H9 (cell line): ENCODE measurements at regions not wholly inside any gene's neighbourhood (a gene's known extent, or its start where the extent isn't known, plus 50 kb on each side); places are given as distances from the start of the nearest gene placed in this dataset.

Experiments
- DNase-seq: peaks from one replicate; pipeline ENCODE4 v3.0.0-alpha.2; 2017
- H2AFZ ChIP-seq: one replicate; pipeline ENCODE4 v1.6.1; 2013; ENCODE audit warnings: mild to moderate bottlenecking, low read length, control low read depth, moderate library complexity
- H2AK5ac ChIP-seq: 2 replicates; pipeline ENCODE4 v1.6.1; 2013; ENCODE audit warnings: low read length, control low read depth, mixed read lengths; ENCODE audit not compliant: insufficient read length
- H2BK120ac ChIP-seq: one replicate; pipeline ENCODE4 v1.6.1; 2013; ENCODE audit warnings: low read depth, mild to moderate bottlenecking, low read length, control low read depth, inconsistent platforms; ENCODE audit not compliant: poor library complexity, severe bottlenecking
- H2BK12ac ChIP-seq: 2 replicates; pipeline ENCODE4 v1.6.1; 2013; ENCODE audit warnings: low read length, control low read depth, mixed read lengths, low read depth; ENCODE audit not compliant: insufficient read length
- H2BK15ac ChIP-seq: 2 replicates; pipeline ENCODE4 v1.6.1; 2013; ENCODE audit warnings: low read depth, low read length, control low read depth
- H2BK20ac ChIP-seq: one replicate; pipeline ENCODE4 v1.6.1; 2013; ENCODE audit warnings: low read depth, mild to moderate bottlenecking, low read length, control low read depth, inconsistent platforms; ENCODE audit not compliant: poor library complexity, severe bottlenecking
- H2BK5ac ChIP-seq: 2 replicates; pipeline ENCODE4 v1.6.1; 2013; ENCODE audit warnings: low read length, control low read depth, mixed read lengths; ENCODE audit not compliant: insufficient read length
- H3K14ac ChIP-seq: 2 replicates; pipeline ENCODE4 v1.6.1; 2013; ENCODE audit warnings: low read length, control low read depth; ENCODE audit not compliant: insufficient read depth
- H3K18ac ChIP-seq: 2 replicates; pipeline ENCODE4 v1.6.1; 2013; ENCODE audit warnings: low read depth, mild to moderate bottlenecking, mixed read lengths, low read length, control low read depth; ENCODE audit not compliant: insufficient read length
- H3K23ac ChIP-seq: 2 replicates; pipeline ENCODE4 v1.6.1; 2013; ENCODE audit warnings: low read length, control low read depth, mixed read lengths, low read depth; ENCODE audit not compliant: insufficient read length
- H3K23me2 ChIP-seq: 2 replicates; pipeline ENCODE4 v1.6.1; 2013; ENCODE audit warnings: low read depth, mild to moderate bottlenecking, mixed read lengths, low read length, control low read depth; ENCODE audit not compliant: insufficient read length, poor library complexity, severe bottlenecking
- H3K27ac ChIP-seq: 2 replicates; pipeline ENCODE4 v1.5.1; 2013; ENCODE audit warnings: low read length, control low read depth, mixed read lengths, low read depth; ENCODE audit not compliant: insufficient read length
- H3K27me3 ChIP-seq: 2 replicates; pipeline ENCODE4 v1.6.1; 2013; ENCODE audit warnings: low read length, control low read depth, inconsistent platforms; ENCODE audit not compliant: insufficient read depth
- H3K4ac ChIP-seq: 2 replicates; pipeline ENCODE4 v1.6.1; 2013; ENCODE audit warnings: low read depth, mild to moderate bottlenecking, control low read depth, inconsistent platforms, low read length, moderate library complexity
- H3K4me1 ChIP-seq: 2 replicates; pipeline ENCODE4 v1.6.1; 2013; ENCODE audit warnings: low read length, control low read depth, inconsistent platforms; ENCODE audit not compliant: insufficient read depth
- H3K4me2 ChIP-seq: 2 replicates; pipeline ENCODE4 v1.6.1; 2013; ENCODE audit warnings: low read length, control low read depth, mixed read lengths; ENCODE audit not compliant: insufficient read length, insufficient read depth
- H3K56ac ChIP-seq: 2 replicates; pipeline ENCODE4 v1.6.1; 2013; ENCODE audit warnings: low read depth, mild to moderate bottlenecking, mixed read lengths, low read length, control low read depth; ENCODE audit not compliant: insufficient read length
- H3K79me1 ChIP-seq: 2 replicates; pipeline ENCODE4 v1.6.1; 2013; ENCODE audit warnings: low read depth, mild to moderate bottlenecking, moderate library complexity, low read length, control low read depth, inconsistent platforms; ENCODE audit not compliant: insufficient read depth, poor library complexity, severe bottlenecking
- H3K79me2 ChIP-seq: 2 replicates; pipeline ENCODE4 v1.6.1; 2013; ENCODE audit warnings: low read length, control low read depth, inconsistent platforms; ENCODE audit not compliant: insufficient read depth
- H3K9ac ChIP-seq: 2 replicates; pipeline ENCODE4 v1.6.1; 2013; ENCODE audit warnings: low read length, control low read depth, mixed read lengths; ENCODE audit not compliant: insufficient read length; ENCODE audit errors: extremely low read depth
- H3K9me3 ChIP-seq: one replicate; pipeline ENCODE4 v1.6.1; 2013; ENCODE audit warnings: low read depth, low read length, inconsistent platforms; ENCODE audit not compliant: control insufficient read depth
- H3T11ph ChIP-seq: one replicate; pipeline ENCODE4 v1.6.1; 2013; ENCODE audit warnings: mild to moderate bottlenecking, low read length, control low read depth, inconsistent platforms
- H4K20me1 ChIP-seq: one replicate; pipeline ENCODE4 v1.6.1; 2013; ENCODE audit not compliant: control insufficient read depth, insufficient read length, insufficient read depth
- H4K5ac ChIP-seq: 2 replicates; pipeline ENCODE4 v1.6.1; 2013; ENCODE audit warnings: low read depth, mild to moderate bottlenecking, mixed read lengths, low read length, control low read depth; ENCODE audit not compliant: insufficient read length
- H4K8ac ChIP-seq: replicated peaks from 2 replicates; pipeline ENCODE4 v1.6.1; 2013; ENCODE audit warnings: low read length, control low read depth, mixed read lengths, low read depth; ENCODE audit not compliant: insufficient read length
- H4K91ac ChIP-seq: 2 replicates; pipeline ENCODE4 v1.6.1; 2013; ENCODE audit warnings: low read depth, mild to moderate bottlenecking, moderate library complexity, mixed read lengths, low read length, control low read depth; ENCODE audit not compliant: insufficient read length
- H3K27ac Mint-ChIP-seq, 3 experiments: 2 replicates in 2 of 3; 3 replicates in 1 of 3; pipeline ENCODE4 v1.8.0; 2020 to 2021; ENCODE audit warnings: mixed read lengths in 3 of 3, mild to moderate bottlenecking in 1 of 3, moderate library complexity in 1 of 3
- H3K27me3 Mint-ChIP-seq: 2 replicates; pipeline ENCODE4 v1.8.0; 2021; ENCODE audit warnings: low read depth, mild to moderate bottlenecking, moderate library complexity, mixed read lengths
- H3K36me3 Mint-ChIP-seq, 3 experiments: 2 replicates in 2 of 3; 3 replicates in 1 of 3; pipeline ENCODE4 v1.8.0; 2020 to 2021; ENCODE audit warnings: low read depth in 3 of 3, mixed read lengths in 3 of 3; ENCODE audit not compliant: insufficient read depth in 1 of 3
- H3K4me1 Mint-ChIP-seq, 2 experiments: 2 replicates each; pipeline ENCODE4 v1.8.0; 2020; ENCODE audit warnings: mixed read lengths in 2 of 2
- H3K4me3 Mint-ChIP-seq, 2 experiments: 2 replicates in 1 of 2; 3 replicates in 1 of 2; pipeline ENCODE4 v1.8.0; 2020 to 2021; ENCODE audit warnings: mild to moderate bottlenecking in 2 of 2, mixed read lengths in 2 of 2, moderate library complexity in 1 of 2
- H3K9me3 Mint-ChIP-seq, 2 experiments: 2 replicates in 1 of 2; 3 replicates in 1 of 2; pipeline ENCODE4 v1.8.0; 2020; ENCODE audit warnings: mild to moderate bottlenecking in 2 of 2, mixed read lengths in 2 of 2, moderate library complexity in 1 of 2
- WGBS: extraction: QIAGEN DNeasy Blood & Tissue Kit; methylation state at CpG from one replicate; pipeline ENCODE4 v1.1.7; 2013; ENCODE audit warnings: missing lambda C conversion rate, low lambda C conversion rate, mixed read lengths; ENCODE audit not compliant: insufficient read length; ENCODE audit errors: extremely low coverage; 5-methylcytosine and 5-hydroxymethylcytosine counted together
- TF ChIP-seq, protein P1 (sequence below): fragments of 200-600 bp; sonication (generic); conservative IDR thresholded peaks from 3 replicates; pipeline ENCODE4 v1.8.0; 2021; ENCODE audit warnings: antibody characterized with exemption, mild to moderate bottlenecking

DNA sequence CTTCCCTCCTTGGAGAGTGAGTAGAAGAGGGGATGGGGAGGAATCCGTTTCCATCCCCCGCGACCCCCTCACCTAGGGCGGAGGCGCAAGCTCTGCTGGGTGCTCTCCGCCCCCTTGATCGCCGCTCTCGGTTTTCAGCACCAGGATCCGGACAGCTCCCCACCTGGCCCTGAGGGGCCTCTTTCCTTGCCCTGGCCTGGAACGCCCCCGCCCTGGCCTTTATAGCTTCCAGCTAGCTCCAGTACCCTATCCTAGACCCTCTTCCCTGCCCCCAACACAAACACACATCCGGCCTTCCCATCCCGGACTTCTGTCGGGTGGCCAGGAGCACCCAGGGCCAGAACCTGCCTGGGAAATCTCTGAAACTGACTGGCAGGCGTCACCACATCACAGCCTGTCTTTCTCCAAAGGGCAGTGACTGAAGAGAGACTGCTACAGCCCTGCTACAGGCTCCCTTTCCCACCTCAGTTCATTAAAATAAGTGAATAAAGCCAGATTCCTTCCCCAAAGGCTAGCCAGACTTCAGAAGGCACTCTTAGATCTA is 72.3 kb upstream of the LEP start:
- WGBS = no CpG with 5 or more reads among the region's 16 CpGs
- Mint-ChIP-seq H3K4me3 (peak overlapping the region; percentile 53 to 77), H3K27me3 (peaks cover 96% of the 10 kb centered on the region), H3K36me3 (no peaks in the 10 kb centered on the region), H3K9me3 (no peaks in the 10 kb centered on the region; a peak in 1 of 5 replicates), H3K4me1 (peaks cover 27 to 39% of the 10 kb centered on the region in 2 experiments), H3K27ac (no peak overlapping the region)
- Histone ChIP-seq H3K14ac (no peak overlapping the region), H3K79me2 (no peaks in the 10 kb centered on the region), H3K27me3 (peaks cover 45% of the 10 kb centered on the region; the same call in 1 of the 2 replicates), H2BK12ac (no peak overlapping the region), H2BK5ac (no peak overlapping the region), H3K23me2 (peaks cover 15% of the 10 kb centered on the region), H4K20me1 (no peaks in the 10 kb centered on the region), H3K27ac (no peak overlapping the region), H3K4ac (no peak overlapping the region), H3K23ac (no peak overlapping the region), H4K5ac (no peak overlapping the region), H3K9me3 (no peaks in the 10 kb centered on the region), H2AK5ac (no peak overlapping the region), H2BK20ac (no peak overlapping the region), H3K4me2 (peak overlapping the region; percentile 77), H3K18ac (no peak overlapping the region), H4K91ac (no peak overlapping the region), H3T11ph (no peak overlapping the region), H2BK120ac (no peak overlapping the region), H2AFZ (no peak overlapping the region), H3K79me1 (no peaks in the 10 kb centered on the region), H3K4me1 (peaks cover 2% of the 10 kb centered on the region; the same call in 1 of the 2 replicates), H2BK15ac (no peak overlapping the region), H4K8ac (no peak overlapping the region), H3K56ac (no peak overlapping the region), H3K9ac (no peak overlapping the region)
- DNase-seq = peak; percentile 88
- TF ChIP-seq, protein P1, sequence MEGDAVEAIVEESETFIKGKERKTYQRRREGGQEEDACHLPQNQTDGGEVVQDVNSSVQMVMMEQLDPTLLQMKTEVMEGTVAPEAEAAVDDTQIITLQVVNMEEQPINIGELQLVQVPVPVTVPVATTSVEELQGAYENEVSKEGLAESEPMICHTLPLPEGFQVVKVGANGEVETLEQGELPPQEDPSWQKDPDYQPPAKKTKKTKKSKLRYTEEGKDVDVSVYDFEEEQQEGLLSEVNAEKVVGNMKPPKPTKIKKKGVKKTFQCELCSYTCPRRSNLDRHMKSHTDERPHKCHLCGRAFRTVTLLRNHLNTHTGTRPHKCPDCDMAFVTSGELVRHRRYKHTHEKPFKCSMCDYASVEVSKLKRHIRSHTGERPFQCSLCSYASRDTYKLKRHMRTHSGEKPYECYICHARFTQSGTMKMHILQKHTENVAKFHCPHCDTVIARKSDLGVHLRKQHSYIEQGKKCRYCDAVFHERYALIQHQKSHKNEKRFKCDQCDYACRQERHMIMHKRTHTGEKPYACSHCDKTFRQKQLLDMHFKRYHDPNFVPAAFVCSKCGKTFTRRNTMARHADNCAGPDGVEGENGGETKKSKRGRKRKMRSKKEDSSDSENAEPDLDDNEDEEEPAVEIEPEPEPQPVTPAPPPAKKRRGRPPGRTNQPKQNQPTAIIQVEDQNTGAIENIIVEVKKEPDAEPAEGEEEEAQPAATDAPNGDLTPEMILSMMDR = no peak
